ENCODE measurements at regions not wholly inside any gene's neighbourhood (a gene's known extent, or its start where the extent isn't known, plus 50 kb on each side); places are given as distances from the start of the nearest gene placed in this dataset.

- no peak for TF ChIP-seq CTCF (IDR thresholded peaks at IDR 0.05)
- TF ChIP-seq POLR2A (IDR thresholded peaks at IDR 0.05), result no peak
- TF ChIP-seq POLR2AphosphoS5 (IDR thresholded peaks at IDR 0.05), result no peak
Measured at GRCh38 chr1:102463328-102463727, 466.6 kb upstream of the OLFM3 start.

Measured in breast epithelium (tissue), 3 donors.